Hematopoietic multipotent progenitor cell treated with erythropoietin and hydrocortisone succinate and interleukin-3 and kit ligand, for 17 days (in vitro differentiated cells): ENCODE measurements at regions not wholly inside any gene's neighbourhood (a gene's known extent, or its start where the extent isn't known, plus 50 kb on each side); places are given as distances from the start of the nearest gene placed in this dataset.
"Not testable (repeated sequence)": the region's sequence is repeated elsewhere in the genome, so short reads cannot be mapped to it uniquely, and the experiment has no call there.

Experiments
- DNase-seq: peaks from one replicate; pipeline ENCODE4 v3.0.0-alpha.2; 2015; ENCODE audit warnings: low spot score

- no peak for DNase-seq
Observed at GRCh38 chr4:58063404-58064160, 953.4 kb upstream of the IGFBP7 start.

DNA sequence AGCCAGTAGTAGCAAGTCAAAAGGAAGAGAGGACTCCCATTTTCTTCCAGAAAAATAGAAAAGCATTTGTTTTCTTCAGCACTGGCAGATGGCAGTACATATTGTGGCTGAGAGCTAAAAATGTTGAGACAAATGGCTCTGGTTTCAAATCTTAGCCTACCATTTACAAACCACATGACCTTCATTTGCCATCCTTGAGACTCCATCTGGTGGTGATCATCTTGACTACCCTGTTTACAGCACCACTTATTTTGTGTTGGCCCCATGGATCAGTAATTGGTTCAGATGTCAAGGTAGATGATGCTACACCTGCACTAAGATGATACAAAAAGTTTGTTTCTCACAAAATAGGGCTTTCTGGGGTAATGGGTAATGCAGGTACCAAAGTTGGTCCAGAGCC, 951.8 kb upstream of the IGFBP7 start:
- no peak for DNase-seq

- DNase-seq, result no peak
Observed at GRCh38 chr4:58050439-58050838, 940.3 kb upstream of the IGFBP7 start.

GRCh38 chr4:58048491-58048890, 938.3 kb upstream of the IGFBP7 start:
- no peak for DNase-seq

- DNase-seq, result no peak
Observed at GRCh38 chr4:58042176-58042575, 932.0 kb upstream of the IGFBP7 start.

DNA sequence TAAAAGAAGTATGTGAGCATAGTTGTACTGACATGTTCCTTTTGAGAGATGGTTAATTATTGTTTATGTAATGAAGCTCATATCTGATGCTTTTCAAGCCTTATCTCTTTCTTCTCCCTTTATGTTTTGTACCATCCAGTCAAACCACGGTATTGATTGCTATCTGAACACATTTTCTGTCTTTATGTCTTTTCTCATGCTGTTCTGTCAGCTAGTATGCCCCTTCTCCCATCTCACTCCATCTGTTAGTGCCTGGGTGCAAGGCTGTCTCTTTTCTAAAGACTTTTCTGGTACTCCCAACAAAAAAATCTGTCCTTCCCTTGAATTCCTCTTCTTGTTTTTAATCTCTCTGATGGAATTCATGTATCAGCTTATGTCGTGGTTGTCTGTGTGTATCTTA, 883.8 kb upstream of the IGFBP7 start:
- no peak for DNase-seq

GRCh38 chr4:57989430-57989829, 879.2 kb upstream of the IGFBP7 start:
- no peak for DNase-seq

GRCh38 chr4:57985161-57985560, 875.0 kb upstream of the IGFBP7 start:
- DNase-seq, result no peak

GRCh38 chr4:57981123-57981522, 870.9 kb upstream of the IGFBP7 start:
- no peak for DNase-seq

DNA sequence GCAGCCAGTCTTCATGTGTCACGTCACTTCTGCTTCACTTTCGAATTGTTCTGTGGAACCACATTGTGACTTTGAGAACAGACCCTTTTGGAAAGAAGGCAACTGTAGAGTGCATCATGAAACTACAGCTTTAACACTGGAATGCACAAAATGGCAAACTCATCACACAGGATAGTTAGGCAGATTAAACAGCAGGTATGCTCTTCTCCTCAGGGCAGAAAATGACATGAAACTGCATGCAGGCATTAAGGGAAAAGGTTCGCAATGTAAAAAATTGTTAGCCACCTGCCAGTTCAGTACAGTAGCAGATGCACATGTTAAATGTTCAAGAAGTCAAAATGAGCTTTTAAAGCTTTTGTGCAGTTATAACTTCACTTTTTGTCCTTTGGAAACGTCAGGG, 864.6 kb upstream of the IGFBP7 start:
- DNase-seq, result no peak

- no peak for DNase-seq
Observed at GRCh38 chr4:57973819-57974218, 863.6 kb upstream of the IGFBP7 start.

DNA sequence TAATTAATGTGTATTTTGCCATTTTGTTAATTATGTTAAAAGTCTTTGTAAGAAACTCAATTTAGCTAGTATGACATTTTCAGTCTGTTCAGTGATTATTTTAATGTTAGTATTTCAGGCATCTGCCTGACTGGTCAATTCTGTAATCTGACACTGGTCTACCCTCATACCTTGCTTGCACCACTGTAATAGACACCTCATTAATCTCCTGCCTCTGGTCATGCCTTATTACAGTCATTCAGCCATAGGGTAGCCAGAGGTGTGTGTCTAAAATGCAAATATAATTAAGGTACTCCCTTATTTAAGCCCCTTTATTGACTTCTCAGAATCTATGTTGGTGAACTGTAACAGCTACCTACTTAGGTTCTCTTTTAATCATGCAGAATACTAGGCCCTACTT, 861.1 kb upstream of the IGFBP7 start:
- no peak for DNase-seq

- no peak for DNase-seq
Observed at GRCh38 chr4:57966987-57967760, 857.0 kb upstream of the IGFBP7 start.

- DNase-seq, result not testable (repeated sequence)
Observed at GRCh38 chr4:57965431-57965830, 855.2 kb upstream of the IGFBP7 start.

GRCh38 chr4:57945298-57945697, 835.1 kb upstream of the IGFBP7 start:
- DNase-seq, result no peak

GRCh38 chr4:57943682-57944081, 833.5 kb upstream of the IGFBP7 start:
- no peak for DNase-seq

GRCh38 chr4:57937326-57937725, 827.1 kb upstream of the IGFBP7 start:
- DNase-seq, result not testable (repeated sequence)

DNA sequence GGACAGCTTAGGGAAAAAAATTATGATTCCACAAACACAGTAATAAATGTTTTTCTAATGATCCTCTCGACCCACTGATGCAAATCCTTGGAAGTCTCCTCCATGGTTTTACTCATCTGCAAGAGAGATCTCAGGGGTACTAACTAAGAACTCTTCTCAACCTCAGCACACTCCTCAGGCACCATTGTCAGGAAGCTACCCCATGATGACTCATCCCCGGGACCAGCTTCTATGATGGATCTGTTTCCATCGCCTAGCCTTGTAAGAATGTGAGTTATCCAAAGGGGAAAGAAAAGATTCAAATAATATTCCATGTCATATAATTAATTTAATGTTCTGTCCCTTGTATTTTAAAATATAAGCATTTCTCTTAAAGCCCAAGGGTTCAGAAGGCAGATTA, 816.1 kb upstream of the IGFBP7 start:
- no peak for DNase-seq

- no peak for DNase-seq
Observed at GRCh38 chr4:57924951-57925350, 814.8 kb upstream of the IGFBP7 start.

GRCh38 chr4:57916479-57916878, 806.3 kb upstream of the IGFBP7 start:
- DNase-seq, result no peak

DNA sequence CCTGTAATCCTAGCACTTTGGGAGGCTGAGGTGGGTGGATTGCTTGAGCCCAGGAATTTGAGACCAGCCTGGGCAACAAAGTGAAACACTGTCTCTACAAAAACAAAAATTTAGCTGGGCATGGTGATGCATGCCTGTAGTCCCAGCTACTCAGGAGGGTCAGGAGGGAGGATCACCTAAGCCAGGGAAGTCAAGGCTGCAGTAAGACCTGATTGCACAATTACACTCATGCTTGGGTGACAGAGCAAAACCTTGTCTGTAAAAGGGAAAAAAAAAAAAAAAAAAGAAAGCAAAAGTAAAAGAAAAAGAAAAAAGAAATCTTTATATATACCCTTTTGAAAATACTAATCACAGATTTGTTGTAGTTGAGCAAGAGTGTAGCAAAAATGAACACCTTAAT, 801.0 kb upstream of the IGFBP7 start:
- no peak for DNase-seq

DNA sequence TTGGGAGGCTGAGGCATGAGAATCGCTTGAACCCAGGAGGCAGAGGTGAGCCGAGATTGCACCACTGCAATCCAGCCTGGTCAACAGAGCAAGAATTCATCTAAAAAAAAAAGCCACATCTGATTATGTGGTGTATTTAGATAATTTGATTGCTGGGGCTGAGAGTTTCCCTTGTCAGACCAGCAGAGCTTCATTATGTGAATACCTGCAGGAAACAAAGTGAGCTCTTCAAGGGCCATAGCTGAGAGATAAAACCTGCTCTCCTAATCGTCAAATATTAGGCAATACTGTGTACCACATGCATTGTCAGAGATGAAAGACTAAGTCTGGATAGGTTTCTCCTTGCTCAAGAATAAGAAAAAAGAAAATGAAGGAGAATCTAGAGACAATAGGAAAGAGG, 800.0 kb upstream of the IGFBP7 start:
- DNase-seq, result no peak

- DNase-seq, result no peak
Observed at GRCh38 chr4:57905965-57906364, 795.8 kb upstream of the IGFBP7 start.

DNA sequence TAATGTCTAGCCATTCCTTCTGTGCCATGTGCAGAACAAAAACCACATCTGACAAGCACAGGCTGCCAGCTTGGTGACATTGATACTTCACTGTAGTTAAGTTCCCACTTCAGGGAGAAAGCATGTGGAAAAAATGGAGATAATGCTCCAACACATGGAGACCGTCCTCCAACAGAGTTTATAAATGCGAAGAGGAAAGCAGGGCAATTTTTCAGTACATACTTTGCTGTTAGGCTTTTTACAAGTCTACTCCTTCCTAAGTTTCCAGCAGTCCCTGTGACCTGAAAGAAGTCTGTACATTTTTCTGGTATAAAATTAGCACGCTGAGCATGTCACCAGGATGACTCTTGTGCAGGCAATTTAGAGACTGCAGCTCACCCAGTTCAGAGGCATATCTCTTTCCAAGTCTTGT, 766.9 kb upstream of the IGFBP7 start:
- DNase-seq, result no peak
